ENCODE measurements at regions not wholly inside any gene's neighbourhood (a gene's known extent, or its start where the extent isn't known, plus 50 kb on each side); places are given as distances from the start of the nearest gene placed in this dataset.

DNA sequence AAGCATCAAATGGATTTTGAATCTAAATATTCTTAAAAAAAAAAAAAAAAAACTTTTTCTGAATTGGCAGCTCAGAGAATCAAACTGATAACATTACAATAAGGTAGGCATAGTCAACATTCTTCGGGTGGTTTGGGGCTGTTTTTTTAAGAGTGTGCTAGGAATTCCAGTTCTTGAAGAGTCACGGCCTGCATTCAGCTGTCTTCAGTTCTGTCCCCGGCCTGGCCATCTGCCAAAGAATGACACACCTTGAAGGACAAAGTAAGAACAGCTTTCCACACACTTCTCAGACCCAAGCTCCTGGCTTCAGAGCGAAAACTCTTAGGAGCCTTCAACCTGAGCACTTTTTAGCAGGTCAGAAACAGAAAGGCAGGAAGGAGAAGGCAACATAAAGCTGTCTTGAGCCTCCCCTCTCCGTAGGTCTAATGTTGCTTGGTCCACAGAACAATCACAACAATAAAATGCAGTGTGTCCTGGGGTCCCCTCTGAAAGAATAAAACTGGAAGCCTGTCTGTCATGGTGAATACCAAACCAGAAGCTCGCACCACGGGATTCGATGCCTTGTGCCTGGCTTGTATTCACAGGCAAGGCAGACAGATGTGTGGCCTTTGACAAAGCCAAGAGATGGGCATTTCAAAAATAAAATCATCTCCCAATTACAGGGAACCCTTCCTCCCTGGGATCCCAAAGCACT is 524.4 kb upstream of the ZFHX3 start:
- no peak for DNase-seq (ENCODE audit: low read depth)

DNA sequence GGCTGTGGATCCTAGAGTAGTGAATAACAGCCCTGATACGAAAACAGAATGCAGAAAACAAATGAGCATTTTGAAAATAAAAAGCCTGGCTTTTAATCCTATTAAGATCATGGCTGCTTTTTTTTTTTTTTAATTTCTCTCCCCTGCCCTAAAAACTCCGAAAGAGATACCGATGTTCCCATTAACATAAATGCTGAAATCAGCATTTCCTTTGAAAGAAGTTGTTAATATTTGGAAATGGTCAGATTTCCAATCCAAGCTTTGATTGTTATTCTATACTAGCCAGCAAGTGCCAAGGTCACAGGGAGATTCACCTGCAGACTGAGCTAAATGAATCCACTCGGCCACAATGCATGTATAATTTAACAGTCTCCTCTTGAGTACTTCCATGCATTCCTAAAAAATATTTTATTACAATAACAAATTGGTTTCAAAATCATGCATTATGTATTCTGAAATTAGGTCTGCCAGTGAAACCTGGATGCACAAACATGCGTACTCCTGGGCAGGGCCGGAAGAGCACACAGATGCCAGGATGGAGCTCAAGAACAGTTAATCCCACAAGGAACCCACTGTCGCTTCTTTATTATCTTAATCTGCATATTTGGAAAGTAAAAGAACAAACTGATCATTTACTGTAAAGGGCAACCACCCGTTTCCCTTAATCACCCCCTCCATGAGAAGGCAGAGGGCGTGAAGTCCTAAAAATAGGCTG is 521.5 kb upstream of the ZFHX3 start:
- no peak for DNase-seq (ENCODE audit: low read depth)

- DNase-seq (ENCODE audit: low read depth), result no peak
Measured at GRCh38 chr16:73568769-73569168, 520.8 kb upstream of the ZFHX3 start.

GRCh38 chr16:73565925-73566324 is 518.0 kb upstream of the ZFHX3 start:
- DNase-seq (ENCODE audit: low read depth), result no peak

DNA sequence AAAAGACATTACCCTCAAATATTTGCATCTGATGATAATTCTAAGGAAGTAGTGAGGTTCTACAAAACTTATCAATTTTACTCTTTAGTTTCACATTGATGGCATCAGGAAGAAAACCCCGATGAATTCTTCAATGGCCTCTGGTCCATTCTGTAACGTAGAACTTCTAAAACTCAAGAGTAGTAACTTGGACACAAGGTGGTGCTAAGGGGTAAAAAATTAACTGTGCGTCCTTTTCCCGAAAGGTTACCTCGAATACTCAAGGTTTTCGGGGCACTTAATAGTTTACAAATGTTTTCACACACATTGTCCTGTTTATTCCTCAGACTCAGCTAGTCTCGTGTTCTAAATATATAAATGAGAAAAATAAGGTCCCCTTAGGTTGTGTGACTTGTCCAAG is 517.3 kb upstream of the ZFHX3 start:
- DNase-seq (ENCODE audit: low read depth), result no peak

GRCh38 chr16:73563709-73564108 is 515.8 kb upstream of the ZFHX3 start:
- DNase-seq (ENCODE audit: low read depth), result no peak

- no peak for DNase-seq (ENCODE audit: low read depth)
Measured at GRCh38 chr16:73560497-73560896, 512.6 kb upstream of the ZFHX3 start.

- DNase-seq (ENCODE audit: low read depth), result no peak
Measured at GRCh38 chr16:73558219-73558618, 510.3 kb upstream of the ZFHX3 start.

- DNase-seq (ENCODE audit: low read depth), result no peak
Measured at GRCh38 chr16:73553941-73554660, 506.2 kb upstream of the ZFHX3 start.

- DNase-seq (ENCODE audit: low read depth), result no peak
Measured at GRCh38 chr16:73549984-73550631, 502.2 kb upstream of the ZFHX3 start.

DNA sequence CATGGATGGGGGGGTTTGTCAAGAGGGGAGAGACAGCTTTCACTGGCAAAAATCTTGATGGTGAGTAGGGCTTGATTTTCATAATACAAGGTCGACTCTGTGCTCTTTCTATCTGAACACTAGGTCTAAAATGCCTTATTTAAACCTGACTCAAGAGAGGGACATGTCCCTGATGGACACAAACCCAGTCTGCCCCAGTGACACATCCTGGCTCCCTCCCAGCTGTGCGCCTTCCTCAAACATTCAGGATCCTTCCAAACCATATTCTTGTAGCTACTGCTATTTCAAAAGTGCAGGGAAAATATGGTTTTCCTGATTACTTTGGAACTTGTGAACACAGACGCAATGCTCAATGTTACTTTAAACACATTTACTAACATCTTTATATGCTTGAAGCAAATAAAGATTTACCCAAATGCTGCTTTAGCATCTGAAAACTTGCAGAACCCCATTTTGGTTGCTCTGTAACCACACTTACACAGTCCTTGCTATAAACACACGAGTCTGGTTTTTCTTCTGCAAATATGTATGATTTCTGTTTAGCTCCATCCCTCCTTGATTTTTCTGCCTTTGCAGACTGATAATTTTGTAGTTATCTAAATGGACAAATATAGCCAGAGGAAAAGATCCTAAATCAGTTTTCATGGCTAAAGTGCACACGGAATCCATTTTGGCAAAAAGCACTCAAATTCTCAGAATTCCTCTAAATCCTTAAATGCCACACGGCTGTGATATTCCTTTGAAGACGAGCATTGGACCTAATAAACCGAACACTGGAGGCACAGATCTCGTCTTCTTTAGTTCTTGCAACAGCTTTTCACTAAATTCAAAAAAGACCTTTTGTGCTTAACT is 499.9 kb upstream of the ZFHX3 start:
- DNase-seq (ENCODE audit: low read depth), result no peak

DNA sequence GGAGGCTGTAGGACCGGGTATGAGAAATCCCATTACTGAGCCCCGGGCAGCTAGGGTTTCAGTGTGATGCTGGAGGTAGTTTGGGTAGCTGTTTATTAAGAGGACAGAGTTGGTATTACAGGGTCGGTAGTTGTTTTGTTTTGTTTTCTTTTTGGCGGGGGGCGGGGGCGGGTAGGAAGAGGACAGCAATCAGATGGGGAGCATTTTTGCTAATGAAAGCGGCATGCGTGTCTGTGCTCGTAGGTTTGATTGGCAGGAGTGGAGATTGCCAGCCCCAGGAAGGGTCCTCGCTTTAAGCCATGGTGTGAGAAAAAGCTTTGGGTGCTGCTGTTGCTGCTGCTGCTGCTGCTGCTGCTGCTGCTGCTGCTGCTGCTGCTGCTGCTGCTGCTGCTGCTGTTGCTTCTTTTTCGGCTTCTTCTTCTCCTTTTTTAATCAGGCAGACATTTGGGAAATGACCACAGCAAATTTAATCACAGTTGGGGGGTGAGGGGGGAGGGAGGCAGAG is 498.5 kb upstream of the ZFHX3 start:
- DNase-seq (ENCODE audit: low read depth), result no peak

GRCh38 chr16:73545755-73546154 is 497.8 kb upstream of the ZFHX3 start:
- DNase-seq (ENCODE audit: low read depth), result no peak

- DNase-seq (ENCODE audit: low read depth), result no peak
Measured at GRCh38 chr16:73545290-73545689, 497.4 kb upstream of the ZFHX3 start.

- no peak for DNase-seq (ENCODE audit: low read depth)
Measured at GRCh38 chr16:73544826-73545225, 496.9 kb upstream of the ZFHX3 start.

DNA sequence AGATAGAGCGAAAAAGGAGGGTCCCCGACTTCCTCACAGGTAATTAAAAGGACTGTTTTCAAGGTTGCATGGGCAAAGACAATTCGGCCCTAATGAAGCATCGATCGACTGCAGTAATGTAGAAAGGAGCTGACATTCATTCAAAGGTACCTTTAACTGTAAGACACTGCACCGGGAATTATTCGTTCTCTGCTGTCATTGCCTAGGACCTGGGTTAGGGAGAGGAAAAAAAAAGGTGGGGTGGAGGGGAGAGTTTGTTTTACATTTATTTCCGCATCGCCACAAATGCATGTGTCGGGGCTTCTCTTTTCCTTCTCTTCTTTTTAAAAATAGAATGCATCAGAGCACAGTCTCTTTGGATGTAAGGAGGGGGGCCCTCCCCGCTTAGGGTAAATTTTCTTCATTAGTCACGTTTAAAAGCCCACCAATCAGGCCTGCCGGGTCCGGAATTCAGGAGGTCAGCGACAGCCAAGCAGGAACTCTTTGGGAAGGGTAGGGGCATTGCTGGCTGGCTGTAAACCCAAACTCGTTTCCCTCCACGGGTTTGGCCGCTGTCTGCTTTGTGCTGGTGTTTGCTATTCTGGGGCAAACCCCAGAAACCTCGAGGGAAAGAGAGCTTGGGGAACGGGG is 496.2 kb upstream of the ZFHX3 start:
- DNase-seq (ENCODE audit: low read depth), result no peak

DNA sequence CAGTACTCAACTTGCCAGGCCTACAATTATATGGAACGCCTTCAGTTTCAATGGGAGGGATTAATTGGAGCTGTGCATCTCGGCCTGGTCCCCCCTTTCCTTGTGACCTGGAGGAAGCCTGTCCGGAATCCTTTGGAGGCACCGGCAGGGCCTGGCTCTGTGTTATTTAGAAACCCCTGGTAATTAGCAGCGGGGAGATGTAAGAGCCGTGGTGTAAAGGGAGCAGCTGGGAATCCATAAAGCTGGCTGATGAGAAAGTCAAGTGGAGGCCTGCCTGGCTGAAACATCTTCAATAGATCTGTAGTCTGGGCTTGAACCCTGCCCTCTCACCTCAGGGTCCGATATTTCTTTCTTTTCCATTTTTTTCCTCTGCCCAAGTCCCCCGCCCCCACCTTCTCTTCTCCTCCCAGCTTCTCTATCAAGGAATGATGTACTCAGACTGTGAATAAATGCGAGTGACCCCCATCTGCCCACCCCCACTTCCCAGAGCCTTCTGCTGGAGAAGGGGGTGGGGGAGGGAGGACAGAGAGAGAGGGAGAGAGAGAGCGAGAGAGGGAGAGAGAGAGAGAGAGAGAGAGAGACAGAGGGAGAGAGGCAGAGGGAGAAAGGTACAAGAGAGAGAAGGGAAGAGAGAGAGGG is 495.5 kb upstream of the ZFHX3 start:
- no peak for DNase-seq (ENCODE audit: low read depth)

- DNase-seq (ENCODE audit: low read depth), result no peak
Measured at GRCh38 chr16:73542885-73543284, 495.0 kb upstream of the ZFHX3 start.

DNA sequence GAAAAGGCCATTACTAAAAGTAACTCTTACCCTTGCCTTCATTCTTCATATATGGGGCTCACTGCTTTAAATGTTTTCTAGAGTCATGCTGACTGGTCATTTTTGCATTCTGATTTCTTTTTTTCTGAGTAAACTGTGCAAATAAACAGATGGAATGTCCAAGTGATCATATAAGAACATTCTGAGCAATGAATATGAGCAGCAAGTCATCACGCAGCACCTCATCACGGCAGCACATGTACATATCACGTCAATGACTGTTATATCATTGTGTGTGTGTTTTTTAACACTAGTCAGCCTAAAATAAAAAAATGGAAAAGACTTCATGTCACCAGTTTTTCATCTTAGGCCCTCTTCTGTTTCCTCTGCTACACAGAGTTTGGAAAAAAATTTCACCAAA is 490.0 kb upstream of the ZFHX3 start:
- no peak for DNase-seq (ENCODE audit: low read depth)

DNA sequence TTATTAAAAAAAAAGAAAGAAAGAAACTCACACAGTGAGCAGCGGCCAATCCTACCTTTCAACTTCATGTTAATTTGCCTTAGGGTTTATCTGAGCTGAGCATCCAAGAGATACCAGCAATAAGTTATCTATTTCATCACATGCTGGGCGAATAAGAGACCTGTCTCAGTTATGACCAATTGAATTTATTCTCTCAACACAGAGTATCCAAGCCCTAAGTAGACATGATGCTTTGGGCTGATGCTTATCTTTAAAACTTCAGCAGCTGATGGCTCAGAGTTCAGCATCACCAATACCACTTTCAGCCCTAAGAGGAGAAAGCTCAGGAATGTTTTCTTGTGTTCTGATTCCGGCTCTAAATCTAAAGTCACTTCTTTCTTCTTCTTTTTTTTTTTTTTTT is 489.0 kb upstream of the ZFHX3 start:
- DNase-seq (ENCODE audit: low read depth), result no peak

DNA sequence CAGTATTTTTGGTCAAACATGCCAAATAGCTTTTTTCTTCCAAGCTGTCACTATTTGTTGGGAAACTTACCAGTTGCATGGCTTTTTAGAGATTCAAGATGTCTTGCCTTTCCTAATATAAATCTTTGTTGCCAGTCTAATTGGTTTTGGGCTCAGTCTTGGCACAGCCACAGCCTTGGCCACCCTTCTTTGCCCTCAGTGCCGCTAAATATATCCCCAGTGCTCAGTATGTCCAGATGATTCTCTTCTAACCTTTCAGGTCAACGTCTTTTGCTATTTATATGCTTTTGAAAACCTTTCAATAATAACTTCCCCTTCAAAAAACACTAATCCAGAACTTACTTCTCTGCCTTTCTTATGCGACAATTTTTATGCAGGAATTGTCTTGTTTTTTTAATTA is 483.1 kb upstream of the ZFHX3 start:
- no peak for DNase-seq (ENCODE audit: low read depth)
